Fibroblast of mammary gland (primary cell): ENCODE measurements at regions not wholly inside any gene's neighbourhood (a gene's known extent, or its start where the extent isn't known, plus 50 kb on each side); places are given as distances from the start of the nearest gene placed in this dataset.

Experiments
- DNase-seq: peaks from one replicate; pipeline ENCODE4 v3.0.0-alpha.2; 2010; ENCODE audit warnings: low read depth
- H3K4me3 ChIP-seq: 2 replicates; pipeline ENCODE4 v1.5.1; 2011; ENCODE audit warnings: low read depth, mild to moderate bottlenecking, low read length, moderate library complexity; ENCODE audit not compliant: control insufficient read depth
- TF ChIP-seq, protein P1 (sequence below): conservative IDR thresholded peaks from 2 replicates; pipeline ENCODE4 v1.5.1; 2011; ENCODE audit warnings: low read depth, low read length, inconsistent platforms; ENCODE audit not compliant: control insufficient read depth, insufficient read depth

GRCh38 chr14:58849601-58850000, 211.8 kb downstream of the DACT1 start:
- TF ChIP-seq, protein P1, sequence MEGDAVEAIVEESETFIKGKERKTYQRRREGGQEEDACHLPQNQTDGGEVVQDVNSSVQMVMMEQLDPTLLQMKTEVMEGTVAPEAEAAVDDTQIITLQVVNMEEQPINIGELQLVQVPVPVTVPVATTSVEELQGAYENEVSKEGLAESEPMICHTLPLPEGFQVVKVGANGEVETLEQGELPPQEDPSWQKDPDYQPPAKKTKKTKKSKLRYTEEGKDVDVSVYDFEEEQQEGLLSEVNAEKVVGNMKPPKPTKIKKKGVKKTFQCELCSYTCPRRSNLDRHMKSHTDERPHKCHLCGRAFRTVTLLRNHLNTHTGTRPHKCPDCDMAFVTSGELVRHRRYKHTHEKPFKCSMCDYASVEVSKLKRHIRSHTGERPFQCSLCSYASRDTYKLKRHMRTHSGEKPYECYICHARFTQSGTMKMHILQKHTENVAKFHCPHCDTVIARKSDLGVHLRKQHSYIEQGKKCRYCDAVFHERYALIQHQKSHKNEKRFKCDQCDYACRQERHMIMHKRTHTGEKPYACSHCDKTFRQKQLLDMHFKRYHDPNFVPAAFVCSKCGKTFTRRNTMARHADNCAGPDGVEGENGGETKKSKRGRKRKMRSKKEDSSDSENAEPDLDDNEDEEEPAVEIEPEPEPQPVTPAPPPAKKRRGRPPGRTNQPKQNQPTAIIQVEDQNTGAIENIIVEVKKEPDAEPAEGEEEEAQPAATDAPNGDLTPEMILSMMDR: no peak
- no peak for DNase-seq
- H3K4me3 ChIP-seq: no peak overlapping the region

GRCh38 chr14:58850011-58850410, 212.2 kb downstream of the DACT1 start:
- TF ChIP-seq, protein P1: no peak
- DNase-seq: no peak
- no peak overlapping the region for H3K4me3 ChIP-seq

DNA sequence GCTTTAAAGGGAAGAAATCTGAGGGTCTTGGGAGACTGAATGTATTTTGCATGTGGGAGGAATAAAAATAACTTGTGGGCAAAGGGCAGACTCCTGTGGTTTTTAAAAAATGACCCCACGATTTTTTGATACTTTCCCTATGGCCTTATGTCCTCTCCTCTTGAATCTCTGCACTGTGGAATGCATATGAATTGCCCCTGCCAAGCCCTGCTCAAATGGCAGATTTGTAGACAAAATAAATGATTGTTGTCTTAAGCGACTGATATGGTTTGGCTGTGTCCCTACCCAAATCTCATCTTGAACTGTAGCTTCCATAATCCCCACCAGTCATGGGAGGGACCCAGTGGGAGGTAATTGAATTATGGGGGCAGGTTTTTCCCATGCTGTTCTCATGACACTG, 223.8 kb downstream of the DACT1 start:
- no peak overlapping the region for H3K4me3 ChIP-seq

DNA sequence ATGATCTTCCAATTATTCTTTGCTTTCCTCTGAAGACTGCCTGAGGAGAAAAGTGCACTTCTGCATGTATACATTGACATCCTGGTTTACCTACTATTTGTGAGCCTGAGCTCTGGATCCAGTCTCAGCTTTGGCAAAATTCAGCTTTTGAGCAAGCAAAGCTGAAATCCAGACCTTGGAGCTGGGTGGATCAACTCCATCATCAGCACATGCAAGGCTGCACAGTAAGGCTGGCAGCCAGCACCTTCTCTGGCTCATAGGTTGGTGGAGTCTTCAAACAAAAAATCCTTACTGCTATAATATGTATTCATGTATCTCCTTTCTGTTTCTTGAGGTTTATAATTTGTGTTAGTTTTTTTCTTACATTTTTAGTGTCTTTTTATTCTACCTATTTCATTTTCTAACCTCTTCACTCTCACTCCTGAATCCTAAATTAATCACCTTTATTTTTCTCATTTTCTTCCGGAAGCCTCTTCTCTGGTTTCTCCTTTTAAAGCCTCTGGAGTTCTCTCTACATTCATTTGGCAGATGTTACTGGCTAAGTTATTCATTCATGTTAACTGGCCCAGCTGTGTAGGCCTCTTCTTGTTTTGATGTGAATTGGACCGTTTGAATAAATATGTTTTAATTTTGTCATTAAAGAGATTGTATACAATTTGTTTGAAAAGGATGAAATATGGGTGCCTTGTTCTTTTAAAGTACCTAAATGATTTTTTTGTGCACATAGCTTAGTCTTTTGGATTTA, 224.8 kb downstream of the DACT1 start:
- no peak for DNase-seq
- TF ChIP-seq, protein P1: no peak
- H3K4me3 ChIP-seq: no peak overlapping the region

More for the DNA sequence above, 223.8 kb downstream of the DACT1 start:
- TF ChIP-seq, protein P1: no peak
- no peak for DNase-seq

DNA sequence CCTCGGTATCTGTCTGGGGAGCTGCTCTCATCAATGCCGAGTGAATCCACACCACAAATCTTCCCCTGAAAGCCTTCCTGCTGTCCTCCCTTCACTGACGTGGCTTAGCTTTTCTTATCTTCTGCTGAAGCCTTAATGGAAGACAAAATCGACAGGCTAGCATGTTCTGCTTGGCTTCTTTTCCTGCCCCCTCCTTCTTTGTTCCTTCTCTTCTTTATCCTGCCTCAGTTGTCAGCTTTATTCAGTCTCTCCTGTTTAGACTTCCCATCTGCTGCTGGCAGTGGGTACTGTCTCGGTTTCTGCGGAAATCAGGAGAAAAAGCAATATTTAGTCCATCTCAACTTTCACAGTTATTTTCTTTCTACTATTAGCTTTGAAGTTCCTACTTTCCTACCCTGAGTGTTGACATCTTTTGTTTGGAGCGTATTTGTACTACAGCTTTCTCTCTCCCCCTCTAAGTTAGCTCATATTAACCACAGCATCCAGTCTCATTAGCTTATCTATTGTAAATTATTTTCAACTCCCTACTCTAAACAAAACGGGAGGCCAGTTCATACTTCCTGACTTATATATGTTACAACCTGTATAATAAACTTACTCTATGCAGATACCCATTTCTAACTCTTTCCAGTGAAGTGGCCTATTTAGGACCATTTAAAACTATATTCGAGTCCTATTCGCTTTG, 226.0 kb downstream of the DACT1 start:
- TF ChIP-seq, protein P1: no peak
- no peak for DNase-seq
- no peak overlapping the region for H3K4me3 ChIP-seq

- peak; percentile 86 for DNase-seq
Measured at GRCh38 chr14:58864751-58865513, 227.2 kb downstream of the DACT1 start.

More at GRCh38 chr14:58864751-58865513, 227.2 kb downstream of the DACT1 start:
- TF ChIP-seq, protein P1: no peak
- H3K4me3 ChIP-seq: no peak overlapping the region
